Endothelial cell (in vitro differentiated cells): ENCODE measurements at regions not wholly inside any gene's neighbourhood (a gene's known extent, or its start where the extent isn't known, plus 50 kb on each side); places are given as distances from the start of the nearest gene placed in this dataset.

Source experiments
- DNase-seq: peaks from one replicate; pipeline ENCODE4 v3.0.0; 2021; ENCODE audit warnings: low spot score
- H3K27ac Mint-ChIP-seq: one replicate; pipeline ENCODE4 v1.8.0; 2021; ENCODE audit warnings: mixed read lengths, inconsistent platforms; ENCODE audit not compliant: unreplicated experiment
- H3K27me3 Mint-ChIP-seq: one replicate; pipeline ENCODE4 v1.8.0; 2021; ENCODE audit warnings: mild to moderate bottlenecking, moderate library complexity, mixed read lengths, inconsistent platforms; ENCODE audit not compliant: unreplicated experiment
- H3K36me3 Mint-ChIP-seq: one replicate; pipeline ENCODE4 v1.8.0; 2021; ENCODE audit warnings: mild to moderate bottlenecking, low read depth, mixed read lengths, inconsistent platforms; ENCODE audit not compliant: unreplicated experiment
- H3K4me1 Mint-ChIP-seq: one replicate; pipeline ENCODE4 v1.8.0; 2021; ENCODE audit warnings: mild to moderate bottlenecking, mixed read lengths, inconsistent platforms; ENCODE audit not compliant: unreplicated experiment
- H3K4me3 Mint-ChIP-seq: one replicate; pipeline ENCODE4 v1.8.0; 2021; ENCODE audit warnings: mild to moderate bottlenecking, mixed read lengths, inconsistent platforms; ENCODE audit not compliant: unreplicated experiment
- H3K9me3 Mint-ChIP-seq: one replicate; pipeline ENCODE4 v1.8.0; 2021; ENCODE audit warnings: mixed read lengths, inconsistent platforms; ENCODE audit not compliant: unreplicated experiment
- TF ChIP-seq, protein P1 (sequence below): fragments of 200-600 bp; sonication (generic); IDR thresholded peaks from one replicate; pipeline ENCODE4 v1.5.0; 2021; ENCODE audit warnings: antibody characterized with exemption; ENCODE audit not compliant: unreplicated experiment

GRCh38 chr3:43971486-43971885, 270.2 kb upstream of the TOPAZ1 start:
- H3K36me3 Mint-ChIP-seq: no peaks in the 10 kb centered on the region
- TF ChIP-seq, protein P1, sequence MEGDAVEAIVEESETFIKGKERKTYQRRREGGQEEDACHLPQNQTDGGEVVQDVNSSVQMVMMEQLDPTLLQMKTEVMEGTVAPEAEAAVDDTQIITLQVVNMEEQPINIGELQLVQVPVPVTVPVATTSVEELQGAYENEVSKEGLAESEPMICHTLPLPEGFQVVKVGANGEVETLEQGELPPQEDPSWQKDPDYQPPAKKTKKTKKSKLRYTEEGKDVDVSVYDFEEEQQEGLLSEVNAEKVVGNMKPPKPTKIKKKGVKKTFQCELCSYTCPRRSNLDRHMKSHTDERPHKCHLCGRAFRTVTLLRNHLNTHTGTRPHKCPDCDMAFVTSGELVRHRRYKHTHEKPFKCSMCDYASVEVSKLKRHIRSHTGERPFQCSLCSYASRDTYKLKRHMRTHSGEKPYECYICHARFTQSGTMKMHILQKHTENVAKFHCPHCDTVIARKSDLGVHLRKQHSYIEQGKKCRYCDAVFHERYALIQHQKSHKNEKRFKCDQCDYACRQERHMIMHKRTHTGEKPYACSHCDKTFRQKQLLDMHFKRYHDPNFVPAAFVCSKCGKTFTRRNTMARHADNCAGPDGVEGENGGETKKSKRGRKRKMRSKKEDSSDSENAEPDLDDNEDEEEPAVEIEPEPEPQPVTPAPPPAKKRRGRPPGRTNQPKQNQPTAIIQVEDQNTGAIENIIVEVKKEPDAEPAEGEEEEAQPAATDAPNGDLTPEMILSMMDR: no peak
- H3K4me3 Mint-ChIP-seq: no peak overlapping the region
- H3K27me3 Mint-ChIP-seq: peaks cover 1% of the 10 kb centered on the region
- no peak for DNase-seq
- H3K9me3 Mint-ChIP-seq: no peaks in the 10 kb centered on the region
- no peak overlapping the region for H3K27ac Mint-ChIP-seq
- H3K4me1 Mint-ChIP-seq: no peaks in the 10 kb centered on the region

DNA sequence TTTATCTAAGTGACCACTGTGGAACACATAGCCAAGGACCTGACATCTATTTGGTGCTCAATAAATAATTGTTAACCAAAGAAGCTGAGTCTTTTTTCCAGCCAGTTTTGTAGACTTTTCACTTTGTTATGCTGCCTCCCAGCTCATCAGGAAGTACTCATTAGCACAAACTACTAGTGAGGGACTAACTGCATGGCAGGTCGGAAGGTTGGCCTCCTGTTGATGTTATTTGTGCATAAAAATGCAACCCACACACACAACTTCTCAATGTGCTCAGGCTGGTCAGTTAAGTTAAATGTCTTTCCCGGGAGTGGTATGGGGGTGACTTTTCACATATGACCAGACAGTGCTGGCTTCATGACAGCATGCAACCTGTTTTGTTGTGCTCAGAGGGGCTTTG, 263.0 kb upstream of the TOPAZ1 start:
- Mint-ChIP-seq H3K36me3 (no peaks in the 10 kb centered on the region), H3K9me3 (no peaks in the 10 kb centered on the region), H3K27ac (no peak overlapping the region), H3K27me3 (no peaks in the 10 kb centered on the region), H3K4me1 (no peaks in the 10 kb centered on the region), H3K4me3 (no peak overlapping the region)
- TF ChIP-seq, protein P1: no peak
- DNase-seq: no peak

DNA sequence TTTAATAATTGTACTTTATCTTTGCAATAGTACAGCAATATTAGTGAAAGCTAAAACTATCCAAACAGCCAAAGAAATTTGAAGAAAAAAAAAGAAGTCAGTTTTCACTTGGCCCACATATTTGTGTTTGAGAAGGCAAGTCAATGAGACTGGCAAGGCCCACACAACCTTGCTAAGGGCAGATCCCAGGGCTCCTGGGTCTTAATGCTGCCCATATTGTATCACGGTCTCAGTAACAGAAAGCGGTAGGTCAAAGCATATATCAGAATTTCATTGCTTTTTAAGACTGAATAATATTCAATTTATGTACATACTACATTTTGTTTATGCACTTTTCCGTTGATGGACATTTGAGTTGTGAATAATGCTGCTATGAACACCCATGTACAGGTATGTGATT, 262.0 kb upstream of the TOPAZ1 start:
- no peaks in the 10 kb centered on the region for H3K27me3 Mint-ChIP-seq
- no peaks in the 10 kb centered on the region for H3K9me3 Mint-ChIP-seq
- H3K36me3 Mint-ChIP-seq: no peaks in the 10 kb centered on the region
- TF ChIP-seq, protein P1: no peak
- no peak for DNase-seq
- no peak overlapping the region for H3K4me3 Mint-ChIP-seq
- H3K27ac Mint-ChIP-seq: no peak overlapping the region
- H3K4me1 Mint-ChIP-seq: no peaks in the 10 kb centered on the region

DNA sequence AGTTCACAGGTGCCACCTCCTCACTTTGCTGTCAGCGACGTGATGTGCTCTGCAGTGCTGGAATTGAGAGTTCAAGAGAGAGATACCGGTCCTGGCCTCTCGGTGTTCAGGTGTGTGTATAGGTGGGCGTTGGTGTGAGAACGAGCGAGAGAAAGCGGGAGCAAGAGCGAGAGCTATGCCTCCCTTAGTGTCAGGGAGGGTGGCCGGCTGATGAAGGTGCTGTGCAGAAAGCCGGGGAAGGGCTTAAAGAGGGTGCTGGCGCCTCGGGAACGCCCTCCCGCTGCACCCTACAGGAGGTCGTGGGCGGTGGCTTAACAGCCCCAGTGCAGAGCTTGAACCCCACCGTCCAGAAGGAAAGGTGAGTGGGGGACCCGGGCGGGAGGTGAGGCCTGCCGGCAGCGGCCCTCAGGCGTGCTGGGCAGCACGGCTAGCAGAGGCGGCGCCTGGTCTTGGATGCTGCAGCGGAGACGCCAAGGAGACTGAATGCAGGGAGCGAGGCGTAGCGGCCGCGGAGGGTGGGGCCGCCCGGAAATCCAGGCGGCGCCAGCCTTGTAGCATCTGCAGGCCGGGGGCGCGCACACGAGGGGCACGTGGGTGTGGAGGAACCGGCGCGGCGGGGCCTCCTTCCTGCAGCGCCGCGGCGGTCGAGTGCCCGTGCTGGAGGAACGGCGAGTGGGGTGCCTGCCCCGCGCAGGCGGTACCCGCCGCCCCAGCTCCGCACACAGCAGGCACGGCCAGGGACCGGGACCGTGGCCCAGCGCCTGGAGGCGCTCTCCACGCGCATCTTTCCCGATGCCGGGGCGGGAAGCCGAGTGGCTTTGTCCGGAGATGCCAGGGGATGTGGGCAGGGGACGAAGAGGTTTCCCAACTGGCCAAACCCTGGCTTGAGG, 246.8 kb upstream of the TOPAZ1 start:
- Mint-ChIP-seq H3K4me3 (peak overlapping the region; percentile 79), H3K4me1 (peaks cover 32% of the 10 kb centered on the region), H3K27me3 (peaks cover 43% of the 10 kb centered on the region), H3K9me3 (peaks cover 8% of the 10 kb centered on the region), H3K36me3 (peaks cover 4% of the 10 kb centered on the region), H3K27ac (no peak overlapping the region)
- TF ChIP-seq, protein P1: no peak
- DNase-seq: peak; percentile 17
